ENCODE measurements at regions not wholly inside any gene's neighbourhood (a gene's known extent, or its start where the extent isn't known, plus 50 kb on each side); places are given as distances from the start of the nearest gene placed in this dataset.

DNA sequence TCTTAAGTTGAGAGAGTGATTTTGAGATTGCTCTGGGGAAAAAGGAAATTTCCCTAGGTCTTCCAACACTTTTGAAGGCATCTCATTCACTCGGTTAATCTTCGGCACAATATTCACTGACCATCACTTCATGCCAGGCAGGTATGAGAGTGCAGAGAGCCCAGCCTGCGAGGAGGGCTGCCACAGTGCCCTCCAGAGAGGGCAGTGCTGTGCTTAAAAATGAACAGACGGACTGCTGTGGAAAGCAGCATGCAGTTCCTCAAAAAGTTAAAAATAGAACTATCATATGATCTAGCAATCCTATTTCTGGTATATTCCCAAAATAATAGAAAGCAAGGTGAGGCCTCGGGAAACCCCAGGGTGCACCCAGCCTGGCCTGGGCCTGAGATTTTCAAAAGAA lies 374.9 kb upstream of the RAB6C start:
- DNase-seq (ENCODE audit: low spot score, unreplicated experiment): no peak
- H3K4me3 Mint-ChIP-seq (ENCODE audit: low read depth): no peak overlapping the region
- peaks cover 20% of the 10 kb centered on the region for H3K27me3 Mint-ChIP-seq
- no peaks in the 10 kb centered on the region for H3K4me1 Mint-ChIP-seq (ENCODE audit: low read depth)
- H3K9me3 Mint-ChIP-seq (ENCODE audit: low read depth): peaks cover 12% of the 10 kb centered on the region
- H3K36me3 Mint-ChIP-seq (ENCODE audit: insufficient read depth): no peaks in the 10 kb centered on the region
- TF ChIP-seq CTCF (IDR thresholded peaks at IDR 0.05; ENCODE audit: unreplicated experiment): no peak
- H3K27ac Mint-ChIP-seq: no peak overlapping the region

DNA sequence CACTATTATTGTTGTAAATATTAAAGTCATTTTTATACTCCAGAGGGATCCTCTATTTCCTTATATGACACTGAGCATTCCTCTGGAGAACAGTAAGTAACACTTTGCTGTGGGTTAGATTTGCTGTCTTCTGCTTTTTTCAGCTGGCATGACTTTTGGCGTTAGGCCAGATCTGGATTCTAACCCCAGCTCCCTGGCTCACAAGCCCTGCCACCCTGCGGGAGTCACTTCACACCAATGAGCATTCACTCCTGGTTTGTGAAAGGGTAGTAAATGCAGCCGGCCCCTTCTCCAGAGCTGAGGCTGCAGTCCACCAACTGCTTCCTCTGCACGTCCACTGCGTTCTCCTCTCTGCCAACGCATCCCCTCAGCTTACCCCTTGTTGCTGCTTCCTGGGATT lies 373.8 kb upstream of the RAB6C start:
- peaks cover 8% of the 10 kb centered on the region for H3K9me3 Mint-ChIP-seq (ENCODE audit: low read depth)
- no peak overlapping the region for H3K27ac Mint-ChIP-seq
- DNase-seq (ENCODE audit: low spot score, unreplicated experiment): no peak
- H3K36me3 Mint-ChIP-seq (ENCODE audit: insufficient read depth): no peaks in the 10 kb centered on the region
- peaks cover 20% of the 10 kb centered on the region for H3K27me3 Mint-ChIP-seq
- H3K4me1 Mint-ChIP-seq (ENCODE audit: low read depth): no peaks in the 10 kb centered on the region
- H3K4me3 Mint-ChIP-seq (ENCODE audit: low read depth): no peak overlapping the region
- no peak for TF ChIP-seq CTCF (IDR thresholded peaks at IDR 0.05; ENCODE audit: unreplicated experiment)

DNA sequence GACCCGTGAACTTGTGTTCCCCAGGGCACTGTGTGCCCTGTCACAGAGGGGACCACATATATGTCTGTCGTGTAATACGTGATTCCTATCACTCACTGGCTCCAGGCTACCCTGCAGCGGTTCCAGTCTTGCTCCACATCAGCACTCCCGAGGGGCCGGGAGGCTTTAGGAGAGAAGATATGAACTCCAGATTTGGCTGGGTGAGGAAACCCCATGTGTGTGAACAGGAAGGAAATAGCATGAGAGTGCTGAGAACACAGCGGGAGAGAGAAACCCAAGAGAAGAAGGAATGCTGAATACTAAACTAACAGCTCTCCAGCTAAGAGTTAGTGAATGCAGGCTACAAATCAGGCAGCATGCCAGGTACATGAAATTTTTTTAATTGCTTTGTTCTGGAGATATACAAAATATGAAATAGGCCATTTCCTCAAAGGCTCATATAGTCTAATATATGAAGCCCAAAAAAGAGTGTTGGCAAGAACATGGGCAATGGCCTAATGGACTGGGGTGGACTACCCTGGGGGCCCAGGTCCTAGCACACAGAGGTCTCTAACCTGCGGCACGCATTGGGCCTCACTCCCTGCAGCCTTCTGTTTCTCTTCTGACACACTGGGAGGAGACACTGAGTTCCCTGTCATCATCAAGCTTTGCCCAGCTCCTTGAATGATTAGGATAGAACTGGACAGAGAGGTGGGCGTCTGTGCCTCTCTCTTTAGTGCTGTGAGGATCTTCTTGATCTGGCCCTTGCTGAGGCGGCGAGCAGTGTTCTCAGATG lies 372.8 kb upstream of the RAB6C start:
- no peak for DNase-seq (ENCODE audit: low spot score, unreplicated experiment)
- H3K27me3 Mint-ChIP-seq: peaks cover 27% of the 10 kb centered on the region
- no peaks in the 10 kb centered on the region for H3K4me1 Mint-ChIP-seq (ENCODE audit: low read depth)
- H3K27ac Mint-ChIP-seq: no peak overlapping the region
- H3K9me3 Mint-ChIP-seq (ENCODE audit: low read depth): peaks cover 5% of the 10 kb centered on the region
- H3K36me3 Mint-ChIP-seq (ENCODE audit: insufficient read depth): no peaks in the 10 kb centered on the region
- TF ChIP-seq CTCF (IDR thresholded peaks at IDR 0.05; ENCODE audit: unreplicated experiment): no peak
- H3K4me3 Mint-ChIP-seq (ENCODE audit: low read depth): no peak overlapping the region

DNA sequence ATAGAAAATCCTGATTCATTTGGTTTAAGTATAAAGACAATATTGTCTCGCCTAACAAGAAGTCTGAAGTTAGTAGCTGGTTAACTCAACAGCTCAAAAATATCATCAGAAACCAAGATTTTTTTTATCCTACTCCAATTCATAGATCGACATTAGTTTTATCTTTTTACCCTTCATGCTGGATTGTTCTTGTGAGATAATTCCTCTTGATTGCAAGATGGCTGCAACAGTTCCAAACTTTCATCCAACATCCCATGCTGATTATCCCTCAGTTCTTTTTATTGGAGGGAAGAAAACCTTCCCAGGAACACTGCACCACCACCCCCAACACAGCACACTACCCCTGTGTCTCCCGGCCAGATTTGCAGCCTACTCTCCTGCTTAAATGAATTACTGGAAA lies 370.2 kb upstream of the RAB6C start:
- Mint-ChIP-seq H3K27me3 (peaks cover 26% of the 10 kb centered on the region), H3K9me3 (ENCODE audit: low read depth) (peaks cover 5% of the 10 kb centered on the region), H3K27ac (no peak overlapping the region), H3K4me1 (ENCODE audit: low read depth) (no peaks in the 10 kb centered on the region), H3K36me3 (ENCODE audit: insufficient read depth) (no peaks in the 10 kb centered on the region), H3K4me3 (ENCODE audit: low read depth) (no peak overlapping the region)
- no peak for TF ChIP-seq CTCF (IDR thresholded peaks at IDR 0.05; ENCODE audit: unreplicated experiment)
- no peak for DNase-seq (ENCODE audit: low spot score, unreplicated experiment)

GRCh38 chr2:129610766-129611165 lies 368.7 kb upstream of the RAB6C start:
- Mint-ChIP-seq H3K4me1 (ENCODE audit: low read depth) (no peaks in the 10 kb centered on the region), H3K9me3 (ENCODE audit: low read depth) (peaks cover 5% of the 10 kb centered on the region)

More at GRCh38 chr2:129610766-129611165, 368.7 kb upstream of the RAB6C start:
- no peak overlapping the region for H3K4me3 Mint-ChIP-seq (ENCODE audit: low read depth)
- no peaks in the 10 kb centered on the region for H3K36me3 Mint-ChIP-seq (ENCODE audit: insufficient read depth)
- H3K27ac Mint-ChIP-seq: no peak overlapping the region
- TF ChIP-seq CTCF (IDR thresholded peaks at IDR 0.05; ENCODE audit: unreplicated experiment): no peak
- peaks cover 24% of the 10 kb centered on the region for H3K27me3 Mint-ChIP-seq
- no peak for DNase-seq (ENCODE audit: low spot score, unreplicated experiment)
